GM12891 (cell line): ENCODE measurements at regions not wholly inside any gene's neighbourhood (a gene's known extent, or its start where the extent isn't known, plus 50 kb on each side); places are given as distances from the start of the nearest gene placed in this dataset.
"Not testable (repeated sequence)": the region's sequence is repeated elsewhere in the genome, so short reads cannot be mapped to it uniquely, and the experiment has no call there.

Experiments used
- DNase-seq: peaks from one replicate; pipeline ENCODE4 v3.0.0; 2011; ENCODE audit warnings: low spot score; ENCODE audit not compliant: insufficient read length
- FAIRE-seq: peaks from 2 replicates; lab custom pipeline; 2011; peaks lifted over from hg19 to GRCh38; lab: Jason Lieb, UNC
- PAX5 ChIP-seq: IDR thresholded peaks from 2 replicates; pipeline ENCODE4 v1.6.1; 2011; ENCODE audit warnings: low read length, moderate library complexity, mild to moderate bottlenecking; ENCODE audit not compliant: insufficient read depth, severe bottlenecking
- POLR2A ChIP-seq: IDR thresholded peaks from 2 replicates; pipeline ENCODE4 v1.6.1; 2011; ENCODE audit warnings: low read depth, low read length, control low read depth
- POLR2AphosphoS5 ChIP-seq: IDR thresholded peaks from 2 replicates; pipeline ENCODE4 v1.6.1; 2011; ENCODE audit warnings: low read depth, low read length, control low read depth
- POU2F2 ChIP-seq: IDR thresholded peaks from 2 replicates; pipeline ENCODE4 v1.6.1; 2011; ENCODE audit warnings: low read depth, mild to moderate bottlenecking, control low read depth, low read length, moderate library complexity
- SPI1 ChIP-seq: IDR thresholded peaks from 2 replicates; pipeline ENCODE4 v1.6.1; 2011; ENCODE audit warnings: low read depth, low read length, control low read depth
- TAF1 ChIP-seq: IDR thresholded peaks from 2 replicates; pipeline ENCODE4 v1.6.1; 2011; ENCODE audit warnings: low read depth, low read length, control low read depth

GRCh38 chr11:81979448-81979847 is 754.2 kb downstream of the FAM181B start:
- no peak for FAIRE-seq
- no peak for DNase-seq

GRCh38 chr11:81975261-81975900 is 758.3 kb downstream of the FAM181B start:
- FAIRE-seq, result no peak
- TF ChIP-seq TAF1 (no peak), POU2F2 (no peak), PAX5 (no peak), POLR2A (no peak), POLR2AphosphoS5 (no peak), SPI1 (no peak)
- DNase-seq, result no peak

More at GRCh38 chr11:81979448-81979847, 754.2 kb downstream of the FAM181B start:
- peak; percentile 56 for TF ChIP-seq SPI1
- no peak for TF ChIP-seq POLR2AphosphoS5
- TF ChIP-seq PAX5, result no peak
- TF ChIP-seq POLR2A, result no peak
- TF ChIP-seq POU2F2, result no peak
- no peak for TF ChIP-seq TAF1

GRCh38 chr11:81970886-81971285 is 762.8 kb downstream of the FAM181B start:
- no peak for FAIRE-seq
- DNase-seq, result no peak
- TF ChIP-seq TAF1, result no peak
- TF ChIP-seq POLR2AphosphoS5, result no peak

GRCh38 chr11:81967242-81967641 is 766.4 kb downstream of the FAM181B start:
- DNase-seq (no peak), FAIRE-seq (no peak)
- no peak for TF ChIP-seq POLR2A
- TF ChIP-seq POLR2AphosphoS5, result no peak

- no peak for FAIRE-seq
- no peak for TF ChIP-seq POLR2A
Measured at GRCh38 chr11:81966340-81966739, 767.3 kb downstream of the FAM181B start.

GRCh38 chr11:81963018-81963417 is 770.6 kb downstream of the FAM181B start:
- no peak for FAIRE-seq
- TF ChIP-seq POU2F2 (no peak), POLR2AphosphoS5 (no peak), TAF1 (no peak), SPI1 (no peak)
- DNase-seq, result no peak

More at GRCh38 chr11:81966340-81966739, 767.3 kb downstream of the FAM181B start:
- no peak for DNase-seq

GRCh38 chr11:81960443-81960842 is 773.2 kb downstream of the FAM181B start:
- DNase-seq (no peak), FAIRE-seq (no peak)
- TF ChIP-seq POU2F2 (no peak), POLR2A (no peak), PAX5 (no peak), SPI1 (no peak), POLR2AphosphoS5 (no peak), TAF1 (no peak)

- TF ChIP-seq TAF1 (no peak), POLR2A (no peak), SPI1 (no peak), POU2F2 (no peak), POLR2AphosphoS5 (no peak), PAX5 (no peak)
Measured at GRCh38 chr11:81959341-81959740, 774.3 kb downstream of the FAM181B start.

GRCh38 chr11:81954301-81954700 is 779.4 kb downstream of the FAM181B start:
- FAIRE-seq, DNase-seq: not testable (repeated sequence)

More at GRCh38 chr11:81959341-81959740, 774.3 kb downstream of the FAM181B start:
- DNase-seq (no peak), FAIRE-seq (no peak)

GRCh38 chr11:81946831-81947230 is 786.8 kb downstream of the FAM181B start:
- FAIRE-seq (no peak), DNase-seq (no peak)
- TF ChIP-seq POU2F2 (no peak), POLR2AphosphoS5 (no peak), PAX5 (no peak), TAF1 (no peak), SPI1 (no peak), POLR2A (no peak)

GRCh38 chr11:81942646-81943045 is 791.0 kb downstream of the FAM181B start:
- FAIRE-seq (no peak), DNase-seq (no peak)
- no peak for TF ChIP-seq POU2F2
